Osteocyte (in vitro differentiated cells): ENCODE measurements at regions not wholly inside any gene's neighbourhood (a gene's known extent, or its start where the extent isn't known, plus 50 kb on each side); places are given as distances from the start of the nearest gene placed in this dataset.

ENCODE experiments used
- DNase-seq: peaks from one replicate; pipeline ENCODE4 v3.0.0; 2021; ENCODE audit warnings: mixed read lengths; ENCODE audit not compliant: unreplicated experiment; ENCODE audit errors: extremely low spot score
- H3K27ac Mint-ChIP-seq: one replicate; pipeline ENCODE4 v1.8.0; 2021; ENCODE audit warnings: mild to moderate bottlenecking, mixed read lengths; ENCODE audit not compliant: unreplicated experiment
- H3K27me3 Mint-ChIP-seq: one replicate; pipeline ENCODE4 v1.8.0; 2021; ENCODE audit warnings: mixed read lengths; ENCODE audit not compliant: unreplicated experiment
- H3K36me3 Mint-ChIP-seq: one replicate; pipeline ENCODE4 v1.8.0; 2021; ENCODE audit warnings: mixed read lengths; ENCODE audit not compliant: unreplicated experiment
- H3K4me1 Mint-ChIP-seq: one replicate; pipeline ENCODE4 v1.8.0; 2021; ENCODE audit warnings: mixed read lengths; ENCODE audit not compliant: unreplicated experiment
- H3K4me3 Mint-ChIP-seq: one replicate; pipeline ENCODE4 v1.8.0; 2021; ENCODE audit warnings: mild to moderate bottlenecking, moderate library complexity, mixed read lengths; ENCODE audit not compliant: unreplicated experiment
- H3K9me3 Mint-ChIP-seq: one replicate; pipeline ENCODE4 v1.8.0; 2021; ENCODE audit warnings: mixed read lengths; ENCODE audit not compliant: unreplicated experiment
- CTCF ChIP-seq: fragments of 200-600 bp; sonication (generic); IDR thresholded peaks from 2 replicates; pipeline ENCODE4 v1.5.0; 2021; ENCODE audit warnings: antibody characterized with exemption, mild to moderate bottlenecking, moderate library complexity

- no peak for TF ChIP-seq CTCF
- Mint-ChIP-seq H3K36me3 (no peaks in the 10 kb centered on the region), H3K4me1 (no peaks in the 10 kb centered on the region), H3K27me3 (peaks cover 6% of the 10 kb centered on the region), H3K9me3 (peaks cover 7% of the 10 kb centered on the region), H3K4me3 (no peak overlapping the region), H3K27ac (no peak overlapping the region)
- no peak for DNase-seq
Observed at GRCh38 chr4:169914866-169915265, 111.3 kb downstream of the MFAP3L start.

- H3K4me3 Mint-ChIP-seq: no peak overlapping the region
- TF ChIP-seq CTCF: no peak
- peaks cover 6% of the 10 kb centered on the region for H3K27me3 Mint-ChIP-seq
- DNase-seq: no peak
- H3K9me3 Mint-ChIP-seq: peaks cover 7% of the 10 kb centered on the region
- H3K27ac Mint-ChIP-seq: no peak overlapping the region
- H3K4me1 Mint-ChIP-seq: no peaks in the 10 kb centered on the region
- H3K36me3 Mint-ChIP-seq: no peaks in the 10 kb centered on the region
Observed at GRCh38 chr4:169912996-169913395, 113.2 kb downstream of the MFAP3L start.

- no peak overlapping the region for H3K27ac Mint-ChIP-seq
- no peak for DNase-seq
- no peak overlapping the region for H3K4me3 Mint-ChIP-seq
- H3K9me3 Mint-ChIP-seq: no peaks in the 10 kb centered on the region
- H3K27me3 Mint-ChIP-seq: peaks cover 6% of the 10 kb centered on the region
- no peak for TF ChIP-seq CTCF
- no peaks in the 10 kb centered on the region for H3K4me1 Mint-ChIP-seq
- H3K36me3 Mint-ChIP-seq: no peaks in the 10 kb centered on the region
Observed at GRCh38 chr4:169909897-169910296, 116.3 kb downstream of the MFAP3L start.

GRCh38 chr4:169909479-169909878 lies 116.7 kb downstream of the MFAP3L start:
- Mint-ChIP-seq H3K4me1 (no peaks in the 10 kb centered on the region), H3K36me3 (no peaks in the 10 kb centered on the region), H3K27ac (no peak overlapping the region), H3K9me3 (no peaks in the 10 kb centered on the region), H3K27me3 (peaks cover 6% of the 10 kb centered on the region), H3K4me3 (no peak overlapping the region)
- DNase-seq: no peak
- TF ChIP-seq CTCF: no peak

- H3K4me1 Mint-ChIP-seq: peaks cover 1% of the 10 kb centered on the region
- no peak for DNase-seq
- no peak overlapping the region for H3K4me3 Mint-ChIP-seq
- H3K27ac Mint-ChIP-seq: no peak overlapping the region
- no peak for TF ChIP-seq CTCF
- no peaks in the 10 kb centered on the region for H3K9me3 Mint-ChIP-seq
- H3K36me3 Mint-ChIP-seq: no peaks in the 10 kb centered on the region
- peaks cover 5% of the 10 kb centered on the region for H3K27me3 Mint-ChIP-seq
Observed at GRCh38 chr4:169907705-169908104, 118.5 kb downstream of the MFAP3L start.
